Peyer's patch (tissue), 4 donors: ENCODE measurements at regions not wholly inside any gene's neighbourhood (a gene's known extent, or its start where the extent isn't known, plus 50 kb on each side); places are given as distances from the start of the nearest gene placed in this dataset.

Source experiments
- POLR2A ChIP-seq, 2 donors: fragments of 450-650 bp; IDR thresholded peaks; one replicate each; pipeline ENCODE4 v1.5.1; 2017; ENCODE audit warnings: antibody characterized with exemption in 2 of 2, mild to moderate bottlenecking in 2 of 2, moderate library complexity in 2 of 2
- TF ChIP-seq, protein P1 (sequence below), 6 experiments: fragments of 450-650 bp in 4 of 6; fragments of 200-600 bp in 2 of 6; sonication (generic) in 1 of 6; IDR thresholded peaks; one replicate each; pipeline ENCODE4 v1.5.1; 2017 to 2019; ENCODE audit warnings: antibody characterized with exemption in 6 of 6, mild to moderate bottlenecking in 3 of 6, moderate library complexity in 1 of 6

GRCh38 chr10:28890121-28890950 is 213.0 kb downstream of the BAMBI start:
- TF ChIP-seq, protein P1, sequence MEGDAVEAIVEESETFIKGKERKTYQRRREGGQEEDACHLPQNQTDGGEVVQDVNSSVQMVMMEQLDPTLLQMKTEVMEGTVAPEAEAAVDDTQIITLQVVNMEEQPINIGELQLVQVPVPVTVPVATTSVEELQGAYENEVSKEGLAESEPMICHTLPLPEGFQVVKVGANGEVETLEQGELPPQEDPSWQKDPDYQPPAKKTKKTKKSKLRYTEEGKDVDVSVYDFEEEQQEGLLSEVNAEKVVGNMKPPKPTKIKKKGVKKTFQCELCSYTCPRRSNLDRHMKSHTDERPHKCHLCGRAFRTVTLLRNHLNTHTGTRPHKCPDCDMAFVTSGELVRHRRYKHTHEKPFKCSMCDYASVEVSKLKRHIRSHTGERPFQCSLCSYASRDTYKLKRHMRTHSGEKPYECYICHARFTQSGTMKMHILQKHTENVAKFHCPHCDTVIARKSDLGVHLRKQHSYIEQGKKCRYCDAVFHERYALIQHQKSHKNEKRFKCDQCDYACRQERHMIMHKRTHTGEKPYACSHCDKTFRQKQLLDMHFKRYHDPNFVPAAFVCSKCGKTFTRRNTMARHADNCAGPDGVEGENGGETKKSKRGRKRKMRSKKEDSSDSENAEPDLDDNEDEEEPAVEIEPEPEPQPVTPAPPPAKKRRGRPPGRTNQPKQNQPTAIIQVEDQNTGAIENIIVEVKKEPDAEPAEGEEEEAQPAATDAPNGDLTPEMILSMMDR (IDR thresholded peaks at IDR 0.05) = no peak
- no peak for TF ChIP-seq POLR2A (IDR thresholded peaks at IDR 0.05)
